ENCODE measurements at regions not wholly inside any gene's neighbourhood (a gene's known extent, or its start where the extent isn't known, plus 50 kb on each side); places are given as distances from the start of the nearest gene placed in this dataset.
"Not testable (repeated sequence)": the region's sequence is repeated elsewhere in the genome, so short reads cannot be mapped to it uniquely, and the experiment has no call there.

DNA sequence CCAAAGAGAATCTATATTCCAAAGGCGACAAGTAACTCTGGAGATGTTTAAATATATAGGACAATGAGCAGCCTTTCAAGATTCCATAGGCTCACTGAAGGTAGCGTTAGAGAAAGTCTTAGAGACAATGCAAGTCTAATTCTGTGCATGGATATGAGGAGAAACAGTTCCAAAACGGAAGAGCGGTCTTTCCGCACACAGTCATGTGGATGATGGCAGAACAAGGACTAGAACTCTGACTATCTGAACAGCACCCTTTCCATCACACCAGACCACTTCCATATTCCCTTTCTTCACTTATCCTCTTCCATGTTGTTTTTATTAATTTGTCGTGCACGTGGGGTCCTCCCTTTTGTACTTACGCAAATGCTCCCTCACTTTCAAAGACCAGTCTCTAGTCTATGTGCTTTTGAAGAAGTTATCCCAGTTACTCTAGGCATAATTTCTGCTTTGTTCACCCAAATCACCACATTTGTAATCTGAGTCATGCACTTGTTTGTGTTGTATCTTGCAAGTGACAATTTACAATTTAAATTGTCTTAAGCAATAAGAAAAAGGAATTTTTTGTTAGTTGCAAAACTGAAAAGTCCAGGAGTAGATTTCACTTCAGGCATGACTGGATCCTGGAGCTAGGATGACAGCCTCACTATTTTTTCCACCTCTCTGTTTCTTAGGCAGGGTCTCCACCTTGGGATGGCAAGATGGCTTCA lies 116.0 kb upstream of the ADRA1B start:
- Histone ChIP-seq H3K27ac (replicated peaks) (no peak overlapping the region), H3K4me3 (replicated peaks; ENCODE audit: insufficient read depth, low read length) (no peak overlapping the region), H3K27me3 (ENCODE audit: insufficient read depth, poor library complexity, severe bottlenecking) (no peaks in the 10 kb centered on the region)
- DNase-seq (ENCODE audit: low read depth in 1 of 2, low spot score in 1 of 2), result no peak
- TF ChIP-seq, protein P1, sequence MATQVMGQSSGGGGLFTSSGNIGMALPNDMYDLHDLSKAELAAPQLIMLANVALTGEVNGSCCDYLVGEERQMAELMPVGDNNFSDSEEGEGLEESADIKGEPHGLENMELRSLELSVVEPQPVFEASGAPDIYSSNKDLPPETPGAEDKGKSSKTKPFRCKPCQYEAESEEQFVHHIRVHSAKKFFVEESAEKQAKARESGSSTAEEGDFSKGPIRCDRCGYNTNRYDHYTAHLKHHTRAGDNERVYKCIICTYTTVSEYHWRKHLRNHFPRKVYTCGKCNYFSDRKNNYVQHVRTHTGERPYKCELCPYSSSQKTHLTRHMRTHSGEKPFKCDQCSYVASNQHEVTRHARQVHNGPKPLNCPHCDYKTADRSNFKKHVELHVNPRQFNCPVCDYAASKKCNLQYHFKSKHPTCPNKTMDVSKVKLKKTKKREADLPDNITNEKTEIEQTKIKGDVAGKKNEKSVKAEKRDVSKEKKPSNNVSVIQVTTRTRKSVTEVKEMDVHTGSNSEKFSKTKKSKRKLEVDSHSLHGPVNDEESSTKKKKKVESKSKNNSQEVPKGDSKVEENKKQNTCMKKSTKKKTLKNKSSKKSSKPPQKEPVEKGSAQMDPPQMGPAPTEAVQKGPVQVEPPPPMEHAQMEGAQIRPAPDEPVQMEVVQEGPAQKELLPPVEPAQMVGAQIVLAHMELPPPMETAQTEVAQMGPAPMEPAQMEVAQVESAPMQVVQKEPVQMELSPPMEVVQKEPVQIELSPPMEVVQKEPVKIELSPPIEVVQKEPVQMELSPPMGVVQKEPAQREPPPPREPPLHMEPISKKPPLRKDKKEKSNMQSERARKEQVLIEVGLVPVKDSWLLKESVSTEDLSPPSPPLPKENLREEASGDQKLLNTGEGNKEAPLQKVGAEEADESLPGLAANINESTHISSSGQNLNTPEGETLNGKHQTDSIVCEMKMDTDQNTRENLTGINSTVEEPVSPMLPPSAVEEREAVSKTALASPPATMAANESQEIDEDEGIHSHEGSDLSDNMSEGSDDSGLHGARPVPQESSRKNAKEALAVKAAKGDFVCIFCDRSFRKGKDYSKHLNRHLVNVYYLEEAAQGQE (IDR thresholded peaks at IDR 0.05; ENCODE audit: insufficient replicate concordance, low read depth), result no peak
- TF ChIP-seq GABPA (IDR thresholded peaks at IDR 0.05; ENCODE audit: low read depth) (no peak), POLR2AphosphoS5 (IDR thresholded peaks at IDR 0.05; ENCODE audit: low read depth) (no peak), SPI1 (IDR thresholded peaks at IDR 0.05; ENCODE audit: borderline replicate concordance, low read depth) (no peak)
- TF ChIP-seq, protein P2, sequence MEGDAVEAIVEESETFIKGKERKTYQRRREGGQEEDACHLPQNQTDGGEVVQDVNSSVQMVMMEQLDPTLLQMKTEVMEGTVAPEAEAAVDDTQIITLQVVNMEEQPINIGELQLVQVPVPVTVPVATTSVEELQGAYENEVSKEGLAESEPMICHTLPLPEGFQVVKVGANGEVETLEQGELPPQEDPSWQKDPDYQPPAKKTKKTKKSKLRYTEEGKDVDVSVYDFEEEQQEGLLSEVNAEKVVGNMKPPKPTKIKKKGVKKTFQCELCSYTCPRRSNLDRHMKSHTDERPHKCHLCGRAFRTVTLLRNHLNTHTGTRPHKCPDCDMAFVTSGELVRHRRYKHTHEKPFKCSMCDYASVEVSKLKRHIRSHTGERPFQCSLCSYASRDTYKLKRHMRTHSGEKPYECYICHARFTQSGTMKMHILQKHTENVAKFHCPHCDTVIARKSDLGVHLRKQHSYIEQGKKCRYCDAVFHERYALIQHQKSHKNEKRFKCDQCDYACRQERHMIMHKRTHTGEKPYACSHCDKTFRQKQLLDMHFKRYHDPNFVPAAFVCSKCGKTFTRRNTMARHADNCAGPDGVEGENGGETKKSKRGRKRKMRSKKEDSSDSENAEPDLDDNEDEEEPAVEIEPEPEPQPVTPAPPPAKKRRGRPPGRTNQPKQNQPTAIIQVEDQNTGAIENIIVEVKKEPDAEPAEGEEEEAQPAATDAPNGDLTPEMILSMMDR (IDR thresholded peaks at IDR 0.05; ENCODE audit: insufficient read depth, low read length), result no peak

DNA sequence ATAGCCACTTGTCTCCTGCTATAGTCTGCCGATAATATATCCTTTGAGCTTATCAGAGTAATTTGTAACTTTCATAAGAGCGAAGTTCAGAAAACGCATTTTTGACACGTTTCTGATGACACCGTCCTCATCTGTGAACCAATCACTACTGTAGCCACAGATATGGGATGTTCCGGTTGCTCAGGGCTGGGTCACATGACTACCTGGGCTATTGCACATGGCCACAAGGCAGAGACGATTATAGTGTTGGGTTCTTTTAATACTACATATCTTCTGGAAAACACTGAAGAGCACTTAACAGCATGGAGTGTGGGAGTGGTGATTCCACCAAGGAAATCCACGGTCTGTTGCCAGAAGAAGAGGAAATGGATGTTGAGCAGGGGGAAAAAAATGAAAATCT lies 115.0 kb upstream of the ADRA1B start:
- no peak for TF ChIP-seq GABPA (IDR thresholded peaks at IDR 0.05; ENCODE audit: low read depth)
- no peak for TF ChIP-seq SPI1 (IDR thresholded peaks at IDR 0.05; ENCODE audit: borderline replicate concordance, low read depth)
- H3K4me3 ChIP-seq (replicated peaks; ENCODE audit: insufficient read depth, low read length), result no peak overlapping the region
- no peaks in the 10 kb centered on the region for H3K27me3 ChIP-seq (ENCODE audit: insufficient read depth, poor library complexity, severe bottlenecking)
- DNase-seq (ENCODE audit: low read depth in 1 of 2, low spot score in 1 of 2), result no peak
- H3K27ac ChIP-seq (replicated peaks), result no peak overlapping the region

DNA sequence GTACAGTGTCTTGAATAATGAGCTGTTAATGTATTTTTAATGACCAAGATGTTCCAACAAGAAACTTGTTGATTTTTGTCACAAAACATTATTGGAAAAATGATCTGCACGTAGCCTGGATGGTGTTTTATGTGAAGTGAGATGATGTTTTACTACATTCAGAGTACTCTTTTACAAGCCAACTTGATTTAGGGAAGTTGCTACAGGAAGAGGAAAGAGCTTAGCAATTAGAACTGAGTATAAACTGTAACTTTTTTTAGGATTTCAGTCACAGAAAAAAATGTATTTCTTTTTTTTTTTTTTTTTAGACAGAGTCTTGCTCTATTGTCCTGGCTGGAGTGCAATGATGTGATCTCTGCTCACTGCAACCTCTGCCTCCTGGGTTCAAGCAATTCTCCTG lies 113.6 kb upstream of the ADRA1B start:
- Histone ChIP-seq H3K27me3 (ENCODE audit: insufficient read depth, poor library complexity, severe bottlenecking) (no peaks in the 10 kb centered on the region), H3K4me3 (replicated peaks; ENCODE audit: insufficient read depth, low read length) (no peak overlapping the region), H3K27ac (replicated peaks) (no peak overlapping the region)
- no peak for TF ChIP-seq POLR2AphosphoS5 (IDR thresholded peaks at IDR 0.05; ENCODE audit: low read depth)
- no peak for DNase-seq (ENCODE audit: low read depth in 1 of 2, low spot score in 1 of 2)

DNA sequence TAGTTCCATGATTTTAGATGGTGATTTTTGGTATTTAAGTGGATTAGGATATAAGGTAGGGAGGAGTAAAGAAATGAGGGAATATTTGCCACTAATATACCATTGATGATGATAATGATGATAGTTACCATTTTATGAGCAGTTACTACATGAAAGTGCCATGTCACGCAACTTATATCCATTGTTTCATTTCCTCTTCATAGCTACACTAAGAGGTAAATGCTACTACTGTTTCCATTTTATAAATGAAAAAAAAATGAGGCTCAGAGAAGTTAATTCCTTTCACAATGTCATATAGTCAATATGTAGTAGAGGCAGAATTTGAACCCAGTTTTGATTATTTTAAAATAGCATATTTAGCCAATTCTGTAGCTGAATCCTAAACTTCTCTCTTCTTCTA lies 112.2 kb upstream of the ADRA1B start:
- DNase-seq (ENCODE audit: low read depth in 1 of 2, low spot score in 1 of 2), result no peak
- TF ChIP-seq, protein P2 (IDR thresholded peaks at IDR 0.05; ENCODE audit: insufficient read depth, low read length), result no peak
- no peak for TF ChIP-seq GABPA (IDR thresholded peaks at IDR 0.05; ENCODE audit: low read depth)
- TF ChIP-seq, protein P1 (IDR thresholded peaks at IDR 0.05; ENCODE audit: insufficient replicate concordance, low read depth), result no peak
- Histone ChIP-seq H3K4me3 (replicated peaks; ENCODE audit: insufficient read depth, low read length) (no peak overlapping the region), H3K27me3 (ENCODE audit: insufficient read depth, poor library complexity, severe bottlenecking) (no peaks in the 10 kb centered on the region), H3K27ac (replicated peaks) (no peak overlapping the region)

DNA sequence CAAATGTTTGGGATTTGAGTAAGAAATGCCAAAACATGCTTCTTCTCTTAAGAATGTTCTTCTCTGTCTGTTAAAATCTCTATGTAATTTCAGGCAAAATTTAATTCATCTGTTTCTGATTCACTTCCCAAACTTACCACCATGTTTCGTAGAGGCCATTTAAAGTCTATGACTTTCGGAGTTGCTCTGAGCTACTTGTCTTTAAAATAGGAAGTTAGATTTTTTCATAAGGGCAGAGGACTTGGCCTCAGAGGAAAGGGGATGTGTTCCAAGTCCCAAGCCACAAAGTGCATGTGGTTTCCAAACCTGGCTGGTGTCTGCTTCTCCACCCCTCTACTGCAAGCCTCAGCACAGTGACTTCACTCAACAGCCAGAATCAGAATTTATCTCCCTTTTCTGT lies 111.3 kb upstream of the ADRA1B start:
- no peak overlapping the region for H3K27ac ChIP-seq (replicated peaks)
- peak; percentile 78 to 89 for DNase-seq (ENCODE audit: low read depth in 1 of 2, low spot score in 1 of 2)
- H3K27me3 ChIP-seq (ENCODE audit: insufficient read depth, poor library complexity, severe bottlenecking), result no peaks in the 10 kb centered on the region
- TF ChIP-seq, protein P1 (IDR thresholded peaks at IDR 0.05; ENCODE audit: insufficient replicate concordance, low read depth), result no peak
- no peak for TF ChIP-seq POLR2AphosphoS5 (IDR thresholded peaks at IDR 0.05; ENCODE audit: low read depth)
- TF ChIP-seq, protein P2 (IDR thresholded peaks at IDR 0.05; ENCODE audit: insufficient read depth, low read length), result no peak
- TF ChIP-seq GABPA (IDR thresholded peaks at IDR 0.05; ENCODE audit: low read depth), result no peak
- TF ChIP-seq SPI1 (IDR thresholded peaks at IDR 0.05; ENCODE audit: borderline replicate concordance, low read depth), result peak; percentile 63; the same call in 1 of the 2 replicates
- no peak overlapping the region for H3K4me3 ChIP-seq (replicated peaks; ENCODE audit: insufficient read depth, low read length)

GRCh38 chr5:159807135-159807534 lies 109.1 kb upstream of the ADRA1B start:
- not testable (repeated sequence) for H3K4me3 ChIP-seq (replicated peaks; ENCODE audit: insufficient read depth, low read length); H3K27me3 ChIP-seq (ENCODE audit: insufficient read depth, poor library complexity, severe bottlenecking); DNase-seq (ENCODE audit: low read depth in 1 of 2, low spot score in 1 of 2); H3K27ac ChIP-seq (replicated peaks)
